Testis (tissue), 2 donors: ENCODE measurements at regions not wholly inside any gene's neighbourhood (a gene's known extent, or its start where the extent isn't known, plus 50 kb on each side); places are given as distances from the start of the nearest gene placed in this dataset.

Experiments
- POLR2A ChIP-seq: fragments of 450-650 bp; IDR thresholded peaks from one replicate; pipeline ENCODE4 v1.6.1; 2017; ENCODE audit warnings: antibody characterized with exemption, mild to moderate bottlenecking, moderate library complexity
- TF ChIP-seq, protein P1 (sequence below), 3 experiments: fragments of 450-650 bp in 2 of 3; fragments of 200-600 bp in 1 of 3; sonication (generic) in 1 of 3; IDR thresholded peaks; one replicate each; pipeline ENCODE4 v1.5.1; 2016 to 2019; ENCODE audit warnings: antibody characterized with exemption in 3 of 3, mild to moderate bottlenecking in 2 of 3, moderate library complexity in 1 of 3

DNA sequence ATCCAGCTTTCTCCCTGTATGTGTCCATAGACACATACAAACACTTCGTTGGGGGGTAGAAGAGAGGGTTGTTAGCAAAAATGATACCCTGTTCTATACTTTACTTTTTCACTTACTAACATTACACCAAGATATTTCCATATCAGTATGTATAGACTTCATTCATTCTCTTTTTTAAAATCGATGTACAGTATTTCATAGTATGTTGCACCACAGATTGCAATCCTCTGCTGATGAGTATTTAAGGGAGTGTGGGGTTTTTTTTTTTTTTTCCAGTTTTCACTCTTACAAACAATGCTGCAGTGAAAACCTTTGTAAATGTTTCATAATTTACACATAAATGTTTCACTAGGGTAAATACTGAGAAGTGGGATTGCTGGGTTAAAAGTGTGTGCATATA is 402.3 kb downstream of the LRATD1 start:
- TF ChIP-seq, protein P1, sequence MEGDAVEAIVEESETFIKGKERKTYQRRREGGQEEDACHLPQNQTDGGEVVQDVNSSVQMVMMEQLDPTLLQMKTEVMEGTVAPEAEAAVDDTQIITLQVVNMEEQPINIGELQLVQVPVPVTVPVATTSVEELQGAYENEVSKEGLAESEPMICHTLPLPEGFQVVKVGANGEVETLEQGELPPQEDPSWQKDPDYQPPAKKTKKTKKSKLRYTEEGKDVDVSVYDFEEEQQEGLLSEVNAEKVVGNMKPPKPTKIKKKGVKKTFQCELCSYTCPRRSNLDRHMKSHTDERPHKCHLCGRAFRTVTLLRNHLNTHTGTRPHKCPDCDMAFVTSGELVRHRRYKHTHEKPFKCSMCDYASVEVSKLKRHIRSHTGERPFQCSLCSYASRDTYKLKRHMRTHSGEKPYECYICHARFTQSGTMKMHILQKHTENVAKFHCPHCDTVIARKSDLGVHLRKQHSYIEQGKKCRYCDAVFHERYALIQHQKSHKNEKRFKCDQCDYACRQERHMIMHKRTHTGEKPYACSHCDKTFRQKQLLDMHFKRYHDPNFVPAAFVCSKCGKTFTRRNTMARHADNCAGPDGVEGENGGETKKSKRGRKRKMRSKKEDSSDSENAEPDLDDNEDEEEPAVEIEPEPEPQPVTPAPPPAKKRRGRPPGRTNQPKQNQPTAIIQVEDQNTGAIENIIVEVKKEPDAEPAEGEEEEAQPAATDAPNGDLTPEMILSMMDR (IDR thresholded peaks at IDR 0.05), result no peak
- TF ChIP-seq POLR2A, result no peak
